K562 (cell line): ENCODE measurements at regions not wholly inside any gene's neighbourhood (a gene's known extent, or its start where the extent isn't known, plus 50 kb on each side); places are given as distances from the start of the nearest gene placed in this dataset.

Experiments
- ATAC-seq: fragments of 200-7000 bp; cut with Tn5 transposase; 3 replicates; pipeline ENCODE4 v1.9.1; 2020; ENCODE audit warnings: moderate library complexity
- BruUV-seq: library from RNA; stranded (reverse); fragments of 400-500 nt; replicated peaks from 2 replicates; lab custom pipeline; 2021; lab: Mats Ljungman, UMichigan
- CTCF ChIA-PET: fragments of 300-600 bp; formaldehyde crosslinking; extraction: SDS; loops from one replicate; lab custom pipeline; 2021; ENCODE audit warnings: low intra/inter-chr PET ratio; lab: Yijun Ruan, JAX
- POLR2A ChIA-PET: fragments of 300-600, 350-650 bp; sonication (Branson Sonifier 250); formaldehyde crosslinking; extraction: SDS; loops from one replicate; lab custom pipeline; 2021; ENCODE audit warnings: antibody characterized with exemption, inconsistent platforms; lab: Yijun Ruan, JAX
- DNase-seq, 4 experiments: peaks; one replicate each; pipeline versions ENCODE4 v3.0.0 to v3.0.0-alpha.2; 2011 to 2018; ENCODE audit warnings: low spot score in 3 of 4, mixed read lengths in 3 of 4; ENCODE audit errors: extremely low read depth in 1 of 4
- FAIRE-seq: peaks from 2 replicates; lab custom pipeline; 2011; peaks lifted over from hg19 to GRCh38; lab: Jason Lieb, UNC
- H2AFZ ChIP-seq: 2 replicates; pipeline ENCODE4 v1.6.0; 2011; ENCODE audit warnings: low read depth, low read length, control low read depth, inconsistent platforms
- H3K27ac ChIP-seq: fragments of 200-600 bp; 3 replicates; pipeline ENCODE4 v1.8.0; 2011; ENCODE audit warnings: low read depth, mild to moderate bottlenecking, control low read depth, inconsistent platforms, low read length, moderate library complexity, mixed read lengths; ENCODE audit errors: extremely low read depth
- H3K27me3 ChIP-seq, 2 experiments: fragments of 300-600 bp in 1 of 2; 2 replicates in 1 of 2; 3 replicates in 1 of 2; pipeline versions ENCODE4 v1.6.0 to v1.8.0; 2011; ENCODE audit warnings: inconsistent platforms in 2 of 2, low read length in 2 of 2, mild to moderate bottlenecking in 1 of 2, mixed read lengths in 1 of 2, moderate library complexity in 1 of 2; ENCODE audit not compliant: control insufficient read depth in 2 of 2, insufficient read depth in 2 of 2
- H3K36me3 ChIP-seq: fragments of 300-600 bp; 3 replicates; pipeline ENCODE4 v1.8.0; 2011; ENCODE audit warnings: mild to moderate bottlenecking, low read length, inconsistent platforms; ENCODE audit not compliant: control insufficient read depth, insufficient read depth
- H3K4me1 ChIP-seq, 2 experiments: fragments of 200-600 bp in 1 of 2; replicated peaks in 1 of 2; 2 replicates in 1 of 2; 3 replicates in 1 of 2; pipeline versions ENCODE4 v1.5.1 to v1.8.0; 2011; ENCODE audit warnings: inconsistent platforms in 2 of 2, low read length in 2 of 2, mild to moderate bottlenecking in 1 of 2, mixed read lengths in 1 of 2, moderate library complexity in 1 of 2; ENCODE audit not compliant: control insufficient read depth in 2 of 2, insufficient read depth in 2 of 2
- H3K4me2 ChIP-seq: 2 replicates; pipeline ENCODE4 v1.6.1; 2011; ENCODE audit warnings: low read length, control low read depth, inconsistent platforms, mixed read lengths; ENCODE audit not compliant: insufficient read depth
- H3K4me3 ChIP-seq: fragments of 200-600 bp; sonication (generic), shearing (Covaris generic); 2 replicates; pipeline ENCODE4 v1.5.1; 2016; ENCODE audit warnings: control low read depth, inconsistent platforms
- H3K79me2 ChIP-seq: fragments of 200-600 bp; 3 replicates; pipeline ENCODE4 v1.8.0; 2011; ENCODE audit warnings: low read length, inconsistent platforms; ENCODE audit not compliant: control insufficient read depth, insufficient read depth
- H3K9ac ChIP-seq, 2 experiments: 2 replicates each; pipeline versions ENCODE4 v1.6.0 to v1.6.1; 2011; ENCODE audit warnings: low read depth in 2 of 2, low read length in 2 of 2, control low read depth in 1 of 2, inconsistent platforms in 1 of 2, mild to moderate bottlenecking in 1 of 2, mixed read lengths in 1 of 2; ENCODE audit not compliant: insufficient read depth in 1 of 2
- H3K9me1 ChIP-seq: one replicate; pipeline ENCODE4 v1.6.0; 2011; ENCODE audit warnings: inconsistent platforms, mild to moderate bottlenecking, low read length, moderate library complexity; ENCODE audit not compliant: control insufficient read depth, insufficient read depth
- H3K9me3 ChIP-seq: replicated peaks from 2 replicates; pipeline ENCODE4 v1.5.1; 2011; ENCODE audit warnings: low read depth, low read length, inconsistent platforms; ENCODE audit not compliant: control insufficient read depth, insufficient read depth
- H4K20me1 ChIP-seq: replicated peaks from 2 replicates; pipeline ENCODE4 v1.6.1; 2011; ENCODE audit warnings: low read length, inconsistent platforms, mixed read lengths; ENCODE audit not compliant: control insufficient read depth, insufficient read depth
- ADNP ChIP-seq: fragments of 200-800 bp; sonication (Bioruptor generic); IDR thresholded peaks from 2 replicates; pipeline ENCODE4 v1.6.1; 2016; ENCODE audit warnings: missing genetic modification characterization, missing compliant biosample characterization
- BRD9 ChIP-seq: fragments of 450-650 bp; IDR thresholded peaks from 2 replicates; pipeline ENCODE4 v1.6.1; 2018; ENCODE audit warnings: low read depth; ENCODE audit not compliant: partially characterized antibody
- IRF2 ChIP-seq: sonication (generic); formaldehyde crosslinking; IDR thresholded peaks from 2 replicates; pipeline ENCODE4 v1.8.1; 2022; ENCODE audit warnings: mild to moderate bottlenecking, missing genetic modification reagents
- KLF1 ChIP-seq: fragments of 450-650 bp; IDR thresholded peaks from 2 replicates; pipeline ENCODE4 v1.6.1; 2016; ENCODE audit warnings: missing genetic modification characterization, missing compliant biosample characterization
- MCM5 ChIP-seq: fragments of 450-650 bp; IDR thresholded peaks from 2 replicates; pipeline ENCODE4 v1.6.1; 2016; ENCODE audit warnings: low read depth
- NCOA1 ChIP-seq: fragments of 450-650 bp; IDR thresholded peaks from 2 replicates; pipeline ENCODE4 v1.6.1; 2016; ENCODE audit warnings: low read depth
- RBM14 ChIP-seq: fragments of 200-400 bp; formaldehyde crosslinking; IDR thresholded peaks from 2 replicates; pipeline ENCODE4 v1.6.1; 2018; ENCODE audit warnings: low read depth, mild to moderate bottlenecking, low read length, moderate library complexity, borderline replicate concordance; ENCODE audit not compliant: insufficient read depth
- SNRNP70 ChIP-seq: fragments of 200-400 bp; formaldehyde crosslinking; optimal IDR thresholded peaks from 2 replicates; pipeline ENCODE3; 2017; ENCODE audit warnings: low read depth, low read length
- ZNF3 ChIP-seq: fragments of 250-450 bp; sonication (Bioruptor Pico); IDR thresholded peaks from 2 replicates; pipeline ENCODE4 v1.5.0; 2021; ENCODE audit warnings: mild to moderate bottlenecking, moderate library complexity
- WGBS: fragments of 100-300 bp; shearing (Covaris generic); methylation state at CpG from one replicate; pipeline ENCODE4 v1.1.6; 2016; ENCODE audit warnings: low coverage, mixed read lengths; ENCODE audit not compliant: insufficient coverage; ENCODE audit errors: missing lambda C conversion rate; 5-methylcytosine and 5-hydroxymethylcytosine counted together
- in situ Hi-C: fragments of 300-500 bp; cut with MboI; formaldehyde crosslinking; loops from 4 replicates; pipeline ENCODE4 v1.15.0; 2018; ENCODE audit warnings: inconsistent platforms, mixed read lengths
- intact Hi-C: fragments of 100-400 bp; cut with micrococcal nuclease; formaldehyde crosslinking; loops from 2 replicates; pipeline ENCODE4 v1.14.2; 2022
- TF ChIP-seq, protein P1 (sequence below), 2 experiments: fragments of 200-800 bp in 1 of 2; sonication (Bioruptor generic) in 1 of 2; sonication (generic) in 1 of 2; formaldehyde crosslinking in 1 of 2; IDR thresholded peaks in 1 of 2; conservative IDR thresholded peaks in 1 of 2; 2 replicates each; pipeline versions ENCODE4 v1.5.0 to v1.6.1; 2016 to 2020; ENCODE audit warnings: missing compliant biosample characterization in 1 of 2, missing genetic modification characterization in 1 of 2, missing genetic modification reagents in 1 of 2
- TF ChIP-seq, protein P2 (sequence below): fragments of 250-450 bp; sonication (Bioruptor Pico); IDR thresholded peaks from 2 replicates; pipeline ENCODE4 v1.5.0; 2020; ENCODE audit warnings: mild to moderate bottlenecking

DNA sequence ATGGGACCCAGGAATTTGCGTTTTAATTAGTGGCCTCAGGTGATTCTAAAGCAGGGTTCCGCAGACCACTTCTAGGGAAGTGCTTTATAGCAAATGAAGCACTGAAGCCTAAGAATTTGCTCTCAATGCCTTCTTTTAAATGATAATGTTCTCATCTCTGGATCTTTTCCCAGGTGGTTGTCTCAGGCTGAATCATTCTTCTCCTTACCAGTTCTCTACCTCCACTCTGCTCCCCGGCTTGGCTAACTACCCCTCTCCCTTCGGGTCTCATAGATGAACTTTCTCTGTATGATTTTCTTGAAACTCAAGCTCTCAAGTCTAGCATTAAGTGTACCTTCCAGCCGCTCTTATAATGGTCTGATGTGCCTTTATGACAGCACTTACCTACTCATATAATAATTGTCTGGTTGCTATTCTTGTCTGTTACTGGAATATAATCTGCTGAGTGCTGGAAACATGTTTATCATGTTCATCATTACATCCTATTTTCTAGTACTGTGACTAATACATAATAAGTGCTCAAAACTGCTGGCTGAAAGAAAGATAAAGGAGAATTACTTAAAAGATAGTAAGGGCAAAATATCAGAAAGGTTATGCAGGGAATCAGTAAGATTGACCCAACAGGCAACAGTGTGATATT is 195.9 kb upstream of the SESN3 start:
- DNase-seq = no peak
- no peaks in the 10 kb centered on the region for H4K20me1 ChIP-seq
- ATAC-seq = no peak
- H3K9me3 ChIP-seq = no peaks in the 10 kb centered on the region
- H2AFZ ChIP-seq = no peak overlapping the region
- no peak overlapping the region for H3K9ac ChIP-seq
- POLR2A ChIA-PET = no interaction called here
- intact Hi-C loops (no loop called here), in situ Hi-C loops (loop anchor here (10.0 kb wide), 1 partner anchor 1338 kb away; no protein-coding TSS in a partner anchor)
- no peak for TF ChIP-seq RBM14
- no peak for TF ChIP-seq NCOA1
- TF ChIP-seq ZNF3 (CRISPR knock-in tag) = no peak
- TF ChIP-seq KLF1 (tag) = no peak
- no peak for TF ChIP-seq BRD9
- TF ChIP-seq, protein P1, sequence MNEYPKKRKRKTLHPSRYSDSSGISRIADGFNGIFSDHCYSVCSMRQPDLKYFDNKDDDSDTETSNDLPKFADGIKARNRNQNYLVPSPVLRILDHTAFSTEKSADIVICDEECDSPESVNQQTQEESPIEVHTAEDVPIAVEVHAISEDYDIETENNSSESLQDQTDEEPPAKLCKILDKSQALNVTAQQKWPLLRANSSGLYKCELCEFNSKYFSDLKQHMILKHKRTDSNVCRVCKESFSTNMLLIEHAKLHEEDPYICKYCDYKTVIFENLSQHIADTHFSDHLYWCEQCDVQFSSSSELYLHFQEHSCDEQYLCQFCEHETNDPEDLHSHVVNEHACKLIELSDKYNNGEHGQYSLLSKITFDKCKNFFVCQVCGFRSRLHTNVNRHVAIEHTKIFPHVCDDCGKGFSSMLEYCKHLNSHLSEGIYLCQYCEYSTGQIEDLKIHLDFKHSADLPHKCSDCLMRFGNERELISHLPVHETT (CRISPR knock-in tag; conservative IDR thresholded peaks at IDR 0.05 in 1 of 2, IDR thresholded peaks at IDR 0.05 in 1 of 2) = no peak
- no peak for TF ChIP-seq IRF2 (CRISPR knock-in tag)
- TF ChIP-seq SNRNP70 = no peak
- no peak for TF ChIP-seq ADNP (tag)
- TF ChIP-seq, protein P2, sequence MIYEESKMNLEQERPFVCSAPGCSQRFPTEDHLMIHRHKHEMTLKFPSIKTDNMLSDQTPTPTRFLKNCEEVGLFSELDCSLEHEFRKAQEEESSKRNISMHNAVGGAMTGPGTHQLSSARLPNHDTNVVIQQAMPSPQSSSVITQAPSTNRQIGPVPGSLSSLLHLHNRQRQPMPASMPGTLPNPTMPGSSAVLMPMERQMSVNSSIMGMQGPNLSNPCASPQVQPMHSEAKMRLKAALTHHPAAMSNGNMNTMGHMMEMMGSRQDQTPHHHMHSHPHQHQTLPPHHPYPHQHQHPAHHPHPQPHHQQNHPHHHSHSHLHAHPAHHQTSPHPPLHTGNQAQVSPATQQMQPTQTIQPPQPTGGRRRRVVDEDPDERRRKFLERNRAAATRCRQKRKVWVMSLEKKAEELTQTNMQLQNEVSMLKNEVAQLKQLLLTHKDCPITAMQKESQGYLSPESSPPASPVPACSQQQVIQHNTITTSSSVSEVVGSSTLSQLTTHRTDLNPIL (CRISPR knock-in tag) = no peak
- TF ChIP-seq MCM5 = no peak
- no peak overlapping the region for H3K4me2 ChIP-seq
- H3K27me3 ChIP-seq = no peaks in the 10 kb centered on the region
- CTCF ChIA-PET = no interaction called here
- no peaks in the 10 kb centered on the region for H3K9me1 ChIP-seq
- no peaks in the 10 kb centered on the region for H3K4me1 ChIP-seq
- BruUV-seq = no TSS peak
- H3K79me2 ChIP-seq = no peaks in the 10 kb centered on the region
- H3K27ac ChIP-seq = no peak overlapping the region
- no peak for FAIRE-seq
- 1% methylated on average over 5 of the region's 5 CpGs for WGBS
- H3K4me3 ChIP-seq = no peak overlapping the region
- no peaks in the 10 kb centered on the region for H3K36me3 ChIP-seq
